Transverse colon (tissue), 4 donors: ENCODE measurements at regions not wholly inside any gene's neighbourhood (a gene's known extent, or its start where the extent isn't known, plus 50 kb on each side); places are given as distances from the start of the nearest gene placed in this dataset.

Source experiments
- DNase-seq: peaks from one replicate; pipeline ENCODE4 v3.0.0-alpha.2; 2019
- H3K27ac ChIP-seq, 4 donors: fragments of 200-600 bp; sonication (generic); 2 replicates each; pipeline ENCODE4 v1.5.1; 2016 to 2018; ENCODE audit warnings: inconsistent platforms in 4 of 4
- H3K27me3 ChIP-seq: fragments of 200-600 bp; sonication (generic); 2 replicates; pipeline ENCODE4 v1.5.1; 2017; ENCODE audit warnings: inconsistent platforms
- H3K36me3 ChIP-seq, 4 donors: fragments of 200-600 bp; sonication (generic); 2 replicates each; pipeline ENCODE4 v1.5.1; 2017 to 2019; ENCODE audit warnings: inconsistent platforms in 4 of 4
- H3K4me1 ChIP-seq, 4 donors: fragments of 200-600 bp; sonication (generic); 2 replicates each; pipeline ENCODE4 v1.5.1; 2017 to 2020; ENCODE audit warnings: inconsistent platforms in 4 of 4
- H3K4me3 ChIP-seq, 4 donors: fragments of 200-600 bp; sonication (generic); 1 replicate in 1 of 4; 2 replicates in 3 of 4; pipeline versions ENCODE4 v1.5.1 to v1.6.1; 2017 to 2019; ENCODE audit warnings: inconsistent platforms in 4 of 4
- H3K9me3 ChIP-seq, 2 donors: fragments of 200-600 bp; sonication (generic); 2 replicates each; pipeline ENCODE4 v1.5.1; 2017 to 2019; ENCODE audit warnings: inconsistent platforms in 2 of 2
- EP300 ChIP-seq: sonication (generic); formaldehyde crosslinking; IDR thresholded peaks from one replicate; pipeline ENCODE4 v1.6.1; 2017; ENCODE audit warnings: antibody characterized with exemption, low read depth
- POLR2A ChIP-seq: fragments of 450-650 bp; IDR thresholded peaks from one replicate; pipeline ENCODE4 v1.6.1; 2016; ENCODE audit warnings: antibody characterized with exemption, mild to moderate bottlenecking, moderate library complexity
- POLR2AphosphoS5 ChIP-seq, 3 donors: sonication (generic); formaldehyde crosslinking; IDR thresholded peaks; one replicate each; pipeline ENCODE4 v1.6.1; 2016; ENCODE audit warnings: antibody characterized with exemption in 3 of 3
- WGBS, 2 donors: methylation state at CpG; one replicate each; pipeline ENCODE4 v1.1.5; 2018; ENCODE audit warnings: low coverage in 1 of 2; 5-methylcytosine and 5-hydroxymethylcytosine counted together
- in situ Hi-C, 4 donors: fragments of 200-750 bp; cut with MboI; loops; one replicate each; pipeline versions ENCODE4 v1.15.0 to v1.15.1; 2017; ENCODE audit warnings: low sequenced_read_pairs in 3 of 4, low pct_ligation_motif_present in 1 of 4, low pct_unique_long_range_greater_than_20kb in 1 of 4
- intact Hi-C: fragments of 100-400 bp; cut with DNase I; formaldehyde crosslinking; loops from one replicate; pipeline ENCODE4 v1.15.1; 2023; ENCODE audit warnings: low total_unique reads
- TF ChIP-seq, protein P1 (sequence below), 5 experiments: fragments of 200-600 bp in 3 of 5; fragments of 450-650 bp in 2 of 5; sonication (generic) in 3 of 5; IDR thresholded peaks; 1 replicate in 2 of 5; 2 replicates in 3 of 5; pipeline ENCODE4 v1.5.1; 2016 to 2017; ENCODE audit warnings: antibody characterized with exemption in 5 of 5, inconsistent platforms in 3 of 5, mild to moderate bottlenecking in 2 of 5, moderate library complexity in 1 of 5

DNA sequence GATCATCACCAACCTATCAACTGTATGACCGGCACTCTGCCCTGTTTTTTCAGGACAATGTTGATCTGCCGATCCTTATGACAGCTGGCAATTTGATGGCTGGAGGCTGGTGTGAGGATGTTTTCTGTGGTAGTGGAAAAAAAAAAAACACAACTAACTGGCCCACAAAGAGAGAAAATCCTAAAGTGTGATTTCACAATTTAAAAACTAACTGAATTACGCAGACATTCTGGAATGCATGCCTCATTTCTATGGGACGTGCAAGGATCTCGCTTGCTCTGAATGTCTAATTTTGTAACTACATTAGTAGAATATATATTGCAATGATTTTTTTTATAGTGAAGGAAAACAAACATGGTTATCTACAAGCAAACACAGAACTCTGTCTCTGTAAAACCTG is 590.5 kb downstream of the ETS1 start:
- intact Hi-C loops, result no loop called here
- no peak overlapping the region for H3K4me3 ChIP-seq
- in situ Hi-C loops, result no loop called here
- no peak overlapping the region for H3K27ac ChIP-seq
- TF ChIP-seq EP300 (no peak), POLR2A (no peak), POLR2AphosphoS5 (IDR thresholded peaks at IDR 0.05) (no peak)
- TF ChIP-seq, protein P1, sequence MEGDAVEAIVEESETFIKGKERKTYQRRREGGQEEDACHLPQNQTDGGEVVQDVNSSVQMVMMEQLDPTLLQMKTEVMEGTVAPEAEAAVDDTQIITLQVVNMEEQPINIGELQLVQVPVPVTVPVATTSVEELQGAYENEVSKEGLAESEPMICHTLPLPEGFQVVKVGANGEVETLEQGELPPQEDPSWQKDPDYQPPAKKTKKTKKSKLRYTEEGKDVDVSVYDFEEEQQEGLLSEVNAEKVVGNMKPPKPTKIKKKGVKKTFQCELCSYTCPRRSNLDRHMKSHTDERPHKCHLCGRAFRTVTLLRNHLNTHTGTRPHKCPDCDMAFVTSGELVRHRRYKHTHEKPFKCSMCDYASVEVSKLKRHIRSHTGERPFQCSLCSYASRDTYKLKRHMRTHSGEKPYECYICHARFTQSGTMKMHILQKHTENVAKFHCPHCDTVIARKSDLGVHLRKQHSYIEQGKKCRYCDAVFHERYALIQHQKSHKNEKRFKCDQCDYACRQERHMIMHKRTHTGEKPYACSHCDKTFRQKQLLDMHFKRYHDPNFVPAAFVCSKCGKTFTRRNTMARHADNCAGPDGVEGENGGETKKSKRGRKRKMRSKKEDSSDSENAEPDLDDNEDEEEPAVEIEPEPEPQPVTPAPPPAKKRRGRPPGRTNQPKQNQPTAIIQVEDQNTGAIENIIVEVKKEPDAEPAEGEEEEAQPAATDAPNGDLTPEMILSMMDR (IDR thresholded peaks at IDR 0.05), result no peak
- no peaks in the 10 kb centered on the region for H3K36me3 ChIP-seq
- DNase-seq, result no peak
- H3K27me3 ChIP-seq, result no peaks in the 10 kb centered on the region
- H3K9me3 ChIP-seq, result no peaks in the 10 kb centered on the region
- no peaks in the 10 kb centered on the region for H3K4me1 ChIP-seq
- WGBS, 2 donors, result 85 to 91% methylated on average over 5 of the region's 5 CpGs

DNA sequence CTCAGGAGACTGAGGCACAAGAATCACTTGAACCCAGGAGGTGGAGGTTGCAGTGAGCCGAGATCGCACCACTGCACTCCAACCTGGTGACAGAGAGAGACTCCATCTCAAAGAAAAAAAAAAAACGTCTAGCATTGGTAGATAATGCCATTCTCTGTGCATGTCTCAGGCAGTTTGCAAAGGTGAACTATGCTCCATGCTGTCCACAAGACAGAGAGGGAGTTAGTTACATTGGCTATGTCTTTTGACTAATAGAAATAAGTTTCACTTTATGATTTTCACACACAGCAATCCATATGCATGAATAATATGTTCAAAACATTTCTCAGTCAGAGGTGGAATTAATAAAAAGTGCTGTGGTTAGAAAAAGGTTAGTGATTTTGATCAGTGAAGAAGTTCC is 591.4 kb downstream of the ETS1 start:
- WGBS, 2 donors, result 62 to 77% methylated on average over 3 of the region's 3 CpGs
- TF ChIP-seq, protein P1 (IDR thresholded peaks at IDR 0.05), result no peak
- TF ChIP-seq POLR2AphosphoS5 (IDR thresholded peaks at IDR 0.05) (no peak), EP300 (no peak), POLR2A (no peak)
- Histone ChIP-seq H3K27me3 (no peaks in the 10 kb centered on the region), H3K36me3 (no peaks in the 10 kb centered on the region), H3K4me1 (no peaks in the 10 kb centered on the region), H3K4me3 (no peak overlapping the region), H3K27ac (no peak overlapping the region), H3K9me3 (no peaks in the 10 kb centered on the region)
- in situ Hi-C loops (no loop called here), intact Hi-C loops (no loop called here)
- DNase-seq, result no peak

DNA sequence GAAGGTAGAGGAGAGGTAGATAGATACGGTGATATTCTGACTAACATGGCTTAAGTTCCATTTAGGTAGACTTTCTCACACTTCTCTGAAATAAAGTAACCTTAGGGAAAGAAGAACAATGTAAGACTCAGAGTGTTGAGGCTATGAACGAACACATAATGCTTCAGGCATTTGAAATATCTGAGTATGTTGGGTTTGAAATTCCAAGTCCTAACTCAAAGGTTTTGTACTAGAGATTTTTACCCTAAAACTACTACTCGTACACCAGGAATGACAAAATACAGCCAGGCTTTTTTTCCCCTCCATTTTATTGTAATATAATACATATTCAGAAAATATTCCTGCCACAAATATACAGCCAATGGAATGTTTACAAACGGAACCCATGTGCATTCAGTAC is 592.6 kb downstream of the ETS1 start:
- Histone ChIP-seq H3K27ac (no peak overlapping the region), H3K36me3 (no peaks in the 10 kb centered on the region), H3K27me3 (no peaks in the 10 kb centered on the region), H3K9me3 (no peaks in the 10 kb centered on the region), H3K4me1 (no peaks in the 10 kb centered on the region), H3K4me3 (no peak overlapping the region)
- in situ Hi-C loops, result no loop called here
- TF ChIP-seq EP300 (no peak), POLR2AphosphoS5 (IDR thresholded peaks at IDR 0.05) (no peak), POLR2A (no peak)
- TF ChIP-seq, protein P1 (IDR thresholded peaks at IDR 0.05), result no peak
- intact Hi-C loops, result no loop called here
- WGBS, 2 donors, result 54 to 60% methylated on average over 3 to 4 of the region's 4 CpGs
- no peak for DNase-seq

DNA sequence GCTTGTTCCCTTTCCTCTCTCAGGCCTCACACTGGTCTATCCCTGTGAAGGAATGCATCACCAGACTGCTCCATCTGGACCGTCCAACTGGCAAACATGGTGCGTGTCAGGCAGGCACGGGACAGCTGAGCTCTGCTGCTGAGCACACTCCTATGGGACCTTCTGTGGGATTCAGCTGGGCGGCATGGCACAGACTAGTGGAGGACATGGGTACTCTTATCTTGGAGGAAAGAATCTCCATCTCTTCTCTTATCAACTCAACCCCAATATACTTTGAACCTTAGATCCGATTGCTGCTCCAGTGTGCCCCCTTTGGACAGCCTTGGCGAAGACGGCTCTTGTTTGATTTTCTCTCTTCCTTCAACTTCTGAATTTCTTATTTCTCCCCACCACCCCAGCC is 593.6 kb downstream of the ETS1 start:
- Histone ChIP-seq H3K27ac (no peak overlapping the region), H3K4me1 (no peaks in the 10 kb centered on the region), H3K4me3 (no peak overlapping the region), H3K27me3 (no peaks in the 10 kb centered on the region), H3K36me3 (no peaks in the 10 kb centered on the region), H3K9me3 (no peaks in the 10 kb centered on the region)
- WGBS, 2 donors, result 79 to 82% methylated on average over 5 to 7 of the region's 7 CpGs
- intact Hi-C loops (no loop called here), in situ Hi-C loops (no loop called here)
- DNase-seq, result no peak
- no peak for TF ChIP-seq POLR2AphosphoS5 (IDR thresholded peaks at IDR 0.05)
- no peak for TF ChIP-seq POLR2A
- TF ChIP-seq, protein P1 (IDR thresholded peaks at IDR 0.05), result no peak
- no peak for TF ChIP-seq EP300
